Renal cortical epithelial cell (primary cell): ENCODE measurements at regions not wholly inside any gene's neighbourhood (a gene's known extent, or its start where the extent isn't known, plus 50 kb on each side); places are given as distances from the start of the nearest gene placed in this dataset.
"Not testable (repeated sequence)": the region's sequence is repeated elsewhere in the genome, so short reads cannot be mapped to it uniquely, and the experiment has no call there.

ENCODE experiments used
- DNase-seq: peaks from one replicate; pipeline ENCODE4 v3.0.0-alpha.2; 2011; ENCODE audit warnings: low read depth

DNA sequence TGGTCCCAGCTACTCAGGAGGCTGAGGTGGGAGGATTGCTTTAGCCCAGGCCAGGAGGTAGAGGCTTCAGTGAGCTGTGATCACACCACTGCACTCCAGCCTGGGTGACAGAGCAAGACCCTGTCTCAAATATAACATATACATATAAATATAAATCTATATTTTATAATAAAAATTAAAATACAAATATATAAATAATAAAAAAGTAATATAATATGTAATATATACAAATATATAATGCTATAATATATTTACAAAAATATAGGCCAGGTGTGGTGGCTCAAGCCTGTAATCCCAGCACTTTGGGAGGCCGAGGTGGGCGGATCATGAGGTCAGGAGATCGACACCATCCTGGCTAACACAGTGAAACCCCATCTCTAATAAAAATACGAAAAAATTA, 131.4 kb downstream of the MFAP3L start:
- DNase-seq = not testable (repeated sequence)

DNA sequence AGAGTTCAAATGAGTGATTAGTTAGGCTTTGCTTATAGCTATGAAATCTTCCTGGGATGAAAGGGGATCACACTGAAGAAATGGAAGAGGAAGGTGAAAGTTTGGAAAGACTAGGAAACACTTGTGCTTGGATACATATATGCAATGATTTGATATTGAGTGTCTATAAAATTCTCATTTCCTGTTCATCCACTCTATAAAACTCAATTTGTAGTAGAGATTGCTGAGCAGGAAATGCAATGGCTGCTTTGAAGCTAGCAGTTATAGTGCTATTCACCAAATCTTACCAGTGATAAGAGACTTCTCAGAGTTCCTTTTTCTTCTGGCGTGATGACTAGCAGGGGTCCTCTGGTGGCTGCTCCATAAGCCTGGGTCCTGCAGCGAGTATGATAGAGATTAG, 128.1 kb upstream of the HPF1 start:
- DNase-seq = no peak

DNA sequence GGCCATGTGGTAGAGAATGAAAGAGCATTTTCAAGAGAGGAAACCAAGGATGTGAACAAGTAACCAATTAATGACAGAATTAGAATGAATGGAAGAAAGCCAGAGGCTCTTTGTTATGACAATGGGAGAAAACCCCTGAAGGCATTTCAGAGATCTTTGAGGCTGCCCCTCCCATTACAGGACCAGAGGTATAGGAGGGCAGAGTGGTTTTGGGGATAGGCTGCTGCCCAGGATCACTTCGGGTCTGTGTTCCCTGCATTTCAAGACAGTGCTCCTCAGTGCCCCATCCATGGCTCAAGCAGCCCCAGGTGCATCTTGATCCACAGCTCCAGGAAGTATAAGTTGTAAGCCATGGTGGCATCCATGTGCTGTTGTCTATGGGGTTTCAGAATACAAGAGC, 124.0 kb upstream of the HPF1 start:
- no peak for DNase-seq

DNA sequence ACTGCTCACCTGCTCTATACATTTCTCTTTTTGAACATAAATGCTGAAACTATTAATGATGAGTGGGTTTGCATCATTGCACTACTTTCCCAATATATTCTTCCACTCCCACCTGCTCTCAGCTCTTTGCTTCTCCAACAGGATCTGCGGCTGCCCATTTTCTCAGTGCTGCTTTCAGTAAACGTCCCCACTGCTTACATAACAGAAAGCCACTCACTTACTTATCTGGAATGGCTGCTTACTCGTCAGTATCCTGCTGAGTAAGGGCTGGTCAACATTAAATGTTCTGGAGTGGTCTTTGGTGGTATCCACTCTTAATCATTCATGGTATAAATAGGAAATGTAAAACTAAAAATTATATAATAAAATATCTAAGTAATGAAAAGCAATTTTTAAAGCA, 112.8 kb upstream of the HPF1 start:
- DNase-seq = no peak

DNA sequence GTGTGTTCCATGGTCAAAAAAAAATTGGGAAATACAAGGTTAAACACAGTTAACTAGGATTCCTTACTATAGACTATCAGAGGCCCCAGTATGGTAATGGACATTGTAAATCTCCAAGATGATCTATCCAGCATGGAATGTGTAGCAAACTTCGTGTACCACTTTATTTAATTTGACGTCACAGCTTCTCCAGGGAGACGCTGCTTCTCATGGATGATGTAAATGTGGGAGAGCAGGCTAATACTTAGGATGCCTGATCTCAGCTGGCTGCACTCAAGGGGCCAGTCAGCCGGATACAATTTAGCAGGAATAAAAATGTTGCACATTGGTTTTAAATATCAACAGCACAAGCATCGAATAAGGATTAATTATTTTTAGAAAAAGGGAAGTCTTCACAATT, 111.7 kb upstream of the HPF1 start:
- DNase-seq = no peak

DNA sequence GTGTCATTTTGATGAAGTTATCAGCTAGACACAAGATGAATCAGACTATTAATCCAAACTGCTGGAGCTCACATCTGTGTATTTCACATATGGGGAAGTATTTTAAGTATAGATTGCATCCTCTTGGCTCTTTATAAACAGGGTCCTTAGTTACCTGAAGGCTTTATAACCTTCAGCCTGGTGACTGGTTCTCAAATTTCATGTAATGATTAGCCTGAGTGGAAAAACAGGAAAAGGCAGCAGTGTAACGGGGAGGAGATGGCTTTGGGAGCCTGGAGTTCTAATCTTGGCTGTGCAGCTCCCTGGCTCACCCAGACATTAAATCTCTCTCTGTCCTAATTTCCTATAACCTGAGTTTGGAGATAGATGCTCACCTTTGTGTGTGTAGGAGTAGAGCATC, 103.8 kb upstream of the HPF1 start:
- DNase-seq = peak; percentile 62

DNA sequence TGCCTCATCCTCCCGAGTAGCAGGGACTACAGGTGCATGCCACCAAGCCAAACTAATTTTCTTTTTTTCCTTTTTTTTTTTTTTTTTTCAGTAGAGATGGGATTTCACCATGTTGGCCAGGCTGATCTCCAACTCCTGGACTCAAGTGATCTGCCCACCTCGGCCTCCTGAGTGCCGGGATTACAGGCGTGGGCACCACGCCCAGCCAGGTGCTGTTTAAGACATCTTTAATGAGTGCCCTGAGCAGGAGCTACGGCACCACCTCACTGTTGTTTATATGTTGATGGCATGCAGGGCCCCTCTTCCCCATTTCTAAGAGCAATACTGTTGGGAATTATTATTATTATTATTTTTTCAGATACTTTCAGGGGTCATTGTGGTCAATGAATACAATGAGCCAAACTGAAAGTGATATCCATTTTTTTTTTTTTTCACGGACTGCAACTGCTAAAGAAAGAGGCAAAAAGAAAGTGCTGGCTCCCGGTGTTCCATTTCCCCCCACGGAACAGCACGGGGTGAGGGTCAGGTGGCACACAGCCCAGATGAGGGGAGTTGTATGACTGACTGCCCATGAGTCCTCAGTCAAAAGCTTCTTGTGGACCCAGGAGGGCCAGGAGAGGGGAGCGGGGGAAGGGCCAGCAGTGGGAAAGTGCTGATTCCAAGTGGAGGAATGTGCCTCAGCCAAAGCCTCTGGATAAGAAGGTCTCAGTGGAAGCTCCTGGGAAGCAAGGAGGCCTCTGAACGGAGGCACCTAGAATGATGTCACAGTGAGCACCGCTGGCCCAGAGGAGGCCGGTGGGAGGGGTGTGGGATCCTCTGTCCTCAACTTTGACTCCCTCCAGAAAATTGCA, 101.8 kb upstream of the HPF1 start:
- peak; percentile 8 for DNase-seq

DNA sequence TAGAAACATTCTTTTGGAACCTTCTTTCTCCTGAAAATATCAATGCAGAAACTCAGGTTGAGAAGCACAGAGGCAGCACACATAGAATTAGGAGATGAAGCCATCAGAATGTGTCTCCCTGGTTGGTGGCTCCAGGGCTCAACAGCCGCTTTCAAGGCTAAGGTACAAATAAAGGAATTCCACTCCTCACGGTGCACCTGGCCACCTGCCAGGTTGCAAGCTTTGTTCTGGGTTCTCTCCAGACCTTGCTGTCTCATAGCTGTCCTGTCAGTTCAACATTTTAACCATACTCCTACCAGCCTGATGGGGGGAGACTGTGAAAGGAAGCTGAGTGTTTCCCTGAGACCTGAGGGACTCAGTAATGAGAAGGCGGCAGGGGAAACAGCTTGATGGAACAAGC, 96.3 kb upstream of the HPF1 start:
- DNase-seq = no peak

DNA sequence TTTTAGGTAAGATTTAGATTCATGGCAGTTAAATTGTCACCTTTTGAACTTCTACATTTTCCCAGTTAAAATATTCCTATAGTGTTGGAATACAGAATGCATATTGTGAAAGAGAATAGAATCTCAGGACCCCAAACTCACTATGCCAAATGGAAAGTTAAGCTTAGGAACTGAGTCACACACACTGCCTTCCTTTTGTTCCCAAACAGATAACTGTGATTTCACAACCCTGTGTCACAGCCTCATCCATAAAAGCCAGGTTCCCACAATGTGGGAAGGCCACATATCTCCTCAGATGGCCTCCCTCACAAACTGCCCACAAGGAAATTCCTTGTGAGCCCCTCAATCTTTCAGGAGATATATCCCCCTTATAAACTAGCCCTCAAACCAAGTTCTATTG, 94.7 kb upstream of the HPF1 start:
- peak; percentile 9 for DNase-seq

DNA sequence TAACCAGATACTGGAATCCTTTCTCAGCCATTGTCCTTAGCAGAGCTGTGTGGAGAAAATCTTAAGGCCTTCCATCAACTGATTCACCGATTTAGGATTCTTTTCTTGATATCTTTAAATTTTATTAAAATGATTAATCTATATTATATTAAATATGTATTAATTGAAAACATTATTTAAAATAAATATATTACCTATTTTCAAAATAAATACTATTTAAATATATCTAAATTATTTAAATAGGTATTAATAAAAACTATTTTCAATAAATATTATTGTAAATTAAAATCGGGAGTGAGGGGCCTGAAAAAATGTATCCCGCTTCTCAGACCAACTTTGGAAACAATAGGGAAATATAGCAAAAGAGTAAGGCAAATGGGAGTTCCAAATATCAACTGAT, 94.0 kb upstream of the HPF1 start:
- DNase-seq = no peak

DNA sequence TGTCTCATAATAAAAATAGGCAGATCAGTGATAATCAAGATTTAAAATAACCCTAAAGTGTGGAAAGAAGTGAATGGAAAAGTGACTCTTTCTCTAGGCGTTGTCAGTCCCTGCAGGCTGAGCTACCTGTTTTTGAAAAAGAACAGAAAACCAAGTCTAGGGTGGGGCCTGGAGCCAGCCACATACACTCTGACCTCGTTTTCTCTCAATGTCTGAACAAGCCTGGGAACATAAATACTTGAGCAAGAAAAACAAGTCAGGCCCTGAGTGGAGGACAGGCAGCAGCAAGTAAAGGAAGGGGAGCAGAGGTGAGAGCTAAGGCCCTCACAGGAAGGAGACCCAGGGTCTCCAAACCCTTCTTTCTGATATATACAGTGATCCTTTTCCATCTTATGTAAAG, 91.7 kb upstream of the HPF1 start:
- no peak for DNase-seq

DNA sequence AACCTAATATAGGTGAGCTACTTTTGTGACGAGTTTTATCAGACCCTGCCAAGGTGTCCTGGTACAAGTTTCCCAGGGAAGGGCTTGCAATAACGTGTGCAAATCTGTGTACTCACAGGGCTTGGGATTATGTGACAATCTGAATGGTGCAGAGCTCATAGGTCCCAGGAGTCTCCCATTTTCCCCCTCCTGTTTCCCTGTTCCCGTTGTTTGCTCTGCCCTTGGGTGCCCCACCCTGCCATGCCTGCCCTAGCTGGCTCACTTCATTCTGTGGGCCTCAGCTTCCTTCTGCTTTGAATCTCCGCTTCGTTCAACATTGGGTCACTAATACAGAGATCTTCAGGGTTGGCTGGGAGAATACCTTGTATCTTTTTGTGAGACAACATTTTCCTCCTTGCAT, 90.3 kb upstream of the HPF1 start:
- no peak for DNase-seq

DNA sequence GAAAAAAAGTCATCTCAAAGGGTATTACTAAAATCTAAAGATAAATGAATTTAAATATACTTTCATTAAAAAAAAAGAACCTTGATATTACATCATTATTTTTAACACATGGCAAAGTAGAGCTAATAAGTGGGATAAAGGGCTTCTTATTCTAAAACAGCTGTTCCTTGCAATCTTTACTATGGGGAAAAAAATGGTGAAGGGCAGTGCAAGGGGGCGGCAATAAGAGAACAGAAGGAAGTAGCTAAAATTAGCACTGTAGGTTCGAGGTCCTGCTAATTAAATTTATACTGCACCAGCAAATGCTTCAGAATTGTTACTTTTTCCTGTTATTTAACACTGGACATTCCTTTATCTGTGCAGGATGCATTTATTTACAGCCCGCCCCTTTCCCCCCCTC, 89.4 kb upstream of the HPF1 start:
- no peak for DNase-seq

DNA sequence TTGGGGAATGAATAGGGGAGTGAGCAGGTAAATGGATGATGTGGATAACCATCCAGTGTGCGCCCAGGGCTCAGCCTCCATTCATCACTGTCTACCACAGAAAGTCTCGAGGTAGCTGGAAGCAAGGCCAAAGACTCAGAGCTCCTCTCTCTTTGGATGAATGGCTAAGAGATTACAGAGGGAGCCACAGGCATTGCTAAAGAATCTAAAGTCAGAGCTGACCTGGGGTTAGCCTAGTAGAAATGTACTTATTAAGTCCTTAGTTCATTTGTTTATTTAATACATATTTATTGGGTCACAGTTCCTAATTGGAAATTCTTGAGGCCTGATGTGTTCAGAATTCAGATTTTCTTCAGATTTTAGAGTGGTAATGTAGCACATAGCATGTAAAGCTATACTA, 88.7 kb upstream of the HPF1 start:
- DNase-seq = peak; percentile 15

DNA sequence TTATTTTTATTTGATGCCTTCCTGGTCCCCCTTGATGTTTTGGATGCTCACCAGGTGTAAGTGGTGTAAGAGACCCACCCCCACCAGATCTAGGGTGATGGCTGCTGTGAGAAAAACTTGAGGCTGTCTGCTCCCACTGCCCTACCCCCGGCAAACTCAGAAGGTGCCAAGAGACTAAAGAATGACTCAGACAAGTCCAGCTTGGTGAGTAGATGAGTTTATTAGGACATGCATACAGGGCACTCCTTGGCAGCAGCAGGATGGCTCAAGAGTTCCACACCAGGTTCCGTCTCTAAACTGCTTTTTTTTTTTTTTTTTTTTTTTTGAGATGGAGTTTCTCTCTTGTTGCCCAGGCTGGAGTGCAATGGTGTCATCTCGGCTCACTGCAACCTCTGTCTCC, 84.0 kb upstream of the HPF1 start:
- DNase-seq = peak; percentile 41

DNA sequence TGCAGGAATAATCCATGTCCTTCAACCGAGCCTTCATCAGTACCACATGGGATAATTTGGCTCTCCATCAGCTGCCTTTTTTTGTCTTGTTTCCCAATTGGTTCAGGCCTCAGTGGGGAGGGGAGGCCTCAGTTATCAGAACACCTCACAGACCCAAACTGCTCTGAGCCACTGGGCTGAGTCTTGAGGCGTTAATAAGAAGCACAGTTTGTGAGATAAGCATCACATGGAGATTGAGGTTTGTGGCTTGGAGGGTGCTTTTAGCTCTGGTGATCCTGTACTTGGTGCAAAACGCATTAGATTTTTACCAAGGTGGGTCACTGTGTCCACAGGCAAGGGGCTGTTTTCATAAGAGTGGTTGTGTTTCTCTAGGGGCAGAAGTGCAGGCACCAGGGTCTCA, 82.8 kb upstream of the HPF1 start:
- DNase-seq = no peak

DNA sequence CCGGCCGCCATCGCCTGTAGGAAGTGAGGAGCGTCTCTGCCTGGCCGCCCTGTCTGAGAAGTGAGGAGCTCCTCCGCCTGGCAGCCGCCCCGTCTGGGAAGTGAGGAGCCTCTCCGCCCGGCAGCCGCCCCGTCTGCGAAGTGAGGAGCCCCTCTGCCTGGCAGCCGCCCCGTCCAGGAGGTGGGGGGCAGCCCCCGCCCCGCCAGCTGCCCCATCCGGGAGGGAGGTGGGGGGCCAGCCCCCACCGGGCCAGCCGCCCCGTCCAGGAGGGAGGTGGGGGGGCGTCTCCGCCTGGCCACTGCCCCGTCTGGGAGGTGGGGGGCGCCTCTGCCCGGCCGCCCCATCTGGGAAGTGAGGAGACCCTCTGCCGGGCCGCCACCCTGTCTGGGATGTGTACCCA, 70.6 kb upstream of the HPF1 start:
- not testable (repeated sequence) for DNase-seq

DNA sequence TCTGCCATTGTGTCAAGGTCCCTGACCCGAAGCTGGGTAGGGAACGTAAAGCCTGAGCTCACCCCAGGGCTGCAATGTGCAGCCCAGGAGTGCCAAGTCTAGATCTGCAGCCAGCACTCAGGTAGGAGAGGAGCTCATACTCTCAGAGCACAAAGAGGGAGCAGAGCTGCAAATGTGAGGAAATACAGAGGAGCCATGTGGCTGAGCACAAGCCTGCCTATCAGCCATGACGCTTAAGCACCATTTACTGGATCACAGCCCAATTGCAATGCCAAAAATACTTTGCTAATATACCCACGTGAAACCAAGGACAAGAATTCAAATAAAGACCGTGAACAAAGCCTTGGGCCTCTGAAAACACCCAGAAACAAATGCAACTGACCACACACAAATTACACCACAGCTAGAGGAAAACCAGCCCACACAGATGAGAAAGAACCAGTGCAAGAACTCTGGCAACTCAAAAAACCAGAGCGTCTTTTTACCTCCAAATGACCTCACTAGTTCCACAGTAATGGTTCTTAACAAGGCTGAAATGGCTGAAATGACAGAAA, 69.0 kb upstream of the HPF1 start:
- peak; percentile 9 for DNase-seq

DNA sequence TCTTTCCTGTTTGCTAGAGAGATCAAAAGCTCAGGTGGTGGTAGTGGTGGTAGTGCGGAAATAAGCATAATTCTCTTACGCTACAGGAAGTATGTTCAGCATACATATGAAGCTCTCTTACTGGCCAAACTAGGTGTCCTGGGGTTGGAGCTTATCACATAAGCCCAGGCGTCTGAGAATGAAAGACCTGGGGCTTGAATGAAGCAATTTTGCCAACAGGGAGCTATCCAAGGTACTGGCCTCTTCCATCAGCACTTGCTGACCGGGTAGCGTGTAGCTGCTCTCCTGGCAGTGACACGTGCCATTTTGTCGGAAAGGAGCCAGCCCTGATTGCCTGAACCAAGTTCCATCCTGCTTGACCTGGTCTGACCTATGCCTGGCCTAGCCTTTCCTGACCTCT, 65.9 kb upstream of the HPF1 start:
- peak; percentile 79 for DNase-seq

DNA sequence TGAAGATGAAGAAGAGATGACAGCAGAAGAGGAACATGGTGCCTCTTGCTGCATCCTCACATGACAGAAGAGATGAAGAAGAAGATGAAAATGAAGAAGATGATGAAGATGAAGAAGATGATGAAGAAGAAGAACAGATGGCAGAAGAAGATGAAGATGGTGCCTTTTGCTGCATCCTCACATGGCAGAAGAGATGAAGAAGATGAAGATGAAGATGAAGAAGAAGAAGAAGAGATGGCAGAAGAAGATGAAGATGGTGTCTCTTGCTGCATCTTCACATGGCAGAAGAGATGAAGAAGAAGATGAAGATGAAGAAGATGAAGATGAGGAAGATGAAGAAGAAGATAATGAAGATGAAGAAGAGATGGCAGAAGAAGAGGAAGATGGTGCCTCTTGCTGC, 63.7 kb upstream of the HPF1 start:
- no peak for DNase-seq

DNA sequence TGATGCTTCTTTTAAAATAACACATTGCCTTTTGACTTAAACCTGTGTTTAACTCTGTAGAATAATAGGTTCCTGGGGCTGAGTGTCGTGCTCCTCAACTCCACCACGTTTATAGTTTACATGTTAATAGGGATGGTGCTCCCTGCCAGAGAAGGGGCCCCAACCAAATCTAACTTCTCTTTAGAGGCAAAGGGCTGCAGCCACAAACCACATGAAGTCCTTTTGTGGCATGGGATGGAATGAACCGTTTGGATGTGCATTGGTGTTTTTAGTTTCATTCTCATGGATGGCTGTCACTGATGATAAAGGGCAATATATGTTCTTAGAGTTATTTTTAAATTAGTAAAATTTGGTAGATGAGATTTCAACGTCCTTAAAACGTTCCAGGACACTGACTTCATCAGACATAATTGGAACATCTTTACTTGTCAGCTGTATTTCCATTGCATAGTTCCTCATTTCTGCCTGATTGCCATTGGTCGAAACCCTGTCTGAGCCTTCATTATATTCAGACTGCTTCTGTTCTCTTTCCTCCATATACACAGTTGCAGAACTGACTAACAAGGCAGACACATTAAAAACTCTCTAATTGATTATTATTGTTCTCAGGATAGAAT, 60.4 kb upstream of the HPF1 start:
- no peak for DNase-seq

DNA sequence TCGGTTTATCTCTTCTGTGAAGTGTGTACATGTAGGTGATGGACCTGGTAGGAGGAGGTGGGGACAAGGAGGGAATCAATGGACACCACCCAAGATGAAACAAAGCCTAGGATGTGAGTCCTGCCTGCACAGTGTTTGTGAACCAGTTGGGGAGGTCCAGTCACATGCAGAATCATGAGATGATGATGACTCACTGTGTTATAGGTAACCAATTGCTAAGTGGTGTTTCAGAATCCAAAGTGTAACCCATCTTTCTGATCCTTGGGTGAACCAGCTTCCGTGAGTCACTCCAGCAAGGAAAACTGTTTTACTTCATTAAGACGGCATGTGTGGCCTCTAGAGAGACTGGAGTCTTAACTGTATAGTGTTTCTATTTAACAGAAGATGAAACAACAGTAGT, 57.9 kb upstream of the HPF1 start:
- DNase-seq = peak; percentile 99

DNA sequence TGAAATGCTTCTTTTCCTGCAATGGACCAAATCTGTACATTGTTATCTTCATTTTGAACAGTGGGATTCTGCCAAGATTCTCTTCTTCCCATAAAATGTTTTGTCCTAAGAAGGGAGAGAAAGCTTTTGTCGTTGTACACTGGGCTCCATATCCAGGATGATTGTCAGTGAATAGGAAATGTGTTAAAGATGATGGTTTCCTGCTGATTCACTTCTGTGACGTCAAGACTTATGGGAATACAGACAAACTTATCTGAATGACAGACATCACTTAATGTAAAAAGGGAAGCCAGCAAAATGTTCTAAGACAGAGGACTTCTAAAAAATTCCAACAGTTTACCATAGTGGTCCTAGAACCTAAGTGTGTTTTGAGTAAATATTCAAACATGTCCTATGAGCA, 53.7 kb upstream of the HPF1 start:
- no peak for DNase-seq
